ENCODE measurements at regions not wholly inside any gene's neighbourhood (a gene's known extent, or its start where the extent isn't known, plus 50 kb on each side); places are given as distances from the start of the nearest gene placed in this dataset.

DNA sequence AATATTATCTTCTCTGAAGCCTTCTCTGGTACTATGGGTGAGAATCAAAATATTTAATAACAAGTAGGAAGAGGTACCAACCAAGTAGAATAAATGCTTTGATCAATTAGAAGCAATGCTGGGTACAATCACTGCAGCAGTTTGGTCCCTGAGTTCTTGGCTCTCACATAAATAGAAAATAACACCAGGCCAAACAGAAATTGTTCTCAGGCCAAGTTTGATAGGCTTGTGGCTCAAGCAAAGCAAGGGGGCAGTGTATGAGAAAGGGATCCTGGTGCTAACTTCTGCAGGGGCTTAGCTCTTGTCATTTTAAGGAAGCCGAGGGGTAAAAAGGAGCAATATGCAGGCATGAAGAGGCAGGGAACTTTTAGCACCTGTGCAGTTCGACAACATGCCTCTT, 146.8 kb upstream of the TMEM229A start:
- TF ChIP-seq, protein P1, sequence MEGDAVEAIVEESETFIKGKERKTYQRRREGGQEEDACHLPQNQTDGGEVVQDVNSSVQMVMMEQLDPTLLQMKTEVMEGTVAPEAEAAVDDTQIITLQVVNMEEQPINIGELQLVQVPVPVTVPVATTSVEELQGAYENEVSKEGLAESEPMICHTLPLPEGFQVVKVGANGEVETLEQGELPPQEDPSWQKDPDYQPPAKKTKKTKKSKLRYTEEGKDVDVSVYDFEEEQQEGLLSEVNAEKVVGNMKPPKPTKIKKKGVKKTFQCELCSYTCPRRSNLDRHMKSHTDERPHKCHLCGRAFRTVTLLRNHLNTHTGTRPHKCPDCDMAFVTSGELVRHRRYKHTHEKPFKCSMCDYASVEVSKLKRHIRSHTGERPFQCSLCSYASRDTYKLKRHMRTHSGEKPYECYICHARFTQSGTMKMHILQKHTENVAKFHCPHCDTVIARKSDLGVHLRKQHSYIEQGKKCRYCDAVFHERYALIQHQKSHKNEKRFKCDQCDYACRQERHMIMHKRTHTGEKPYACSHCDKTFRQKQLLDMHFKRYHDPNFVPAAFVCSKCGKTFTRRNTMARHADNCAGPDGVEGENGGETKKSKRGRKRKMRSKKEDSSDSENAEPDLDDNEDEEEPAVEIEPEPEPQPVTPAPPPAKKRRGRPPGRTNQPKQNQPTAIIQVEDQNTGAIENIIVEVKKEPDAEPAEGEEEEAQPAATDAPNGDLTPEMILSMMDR (IDR thresholded peaks at IDR 0.05 in 4 of 5, conservative IDR thresholded peaks at IDR 0.05 in 1 of 5), result no peak
- TF ChIP-seq POLR2A (IDR thresholded peaks at IDR 0.05), result no peak
